ENCODE measurements at regions not wholly inside any gene's neighbourhood (a gene's known extent, or its start where the extent isn't known, plus 50 kb on each side); places are given as distances from the start of the nearest gene placed in this dataset.

- no peaks in the 10 kb centered on the region for H3K36me3 ChIP-seq (replicated peaks; ENCODE audit: insufficient read depth, low read depth)
- H3K27ac ChIP-seq: no peak overlapping the region
- no peaks in the 10 kb centered on the region for H3K9me3 ChIP-seq (ENCODE audit: low read depth)
- H3K79me2 ChIP-seq: no peaks in the 10 kb centered on the region
- H3K4me1 ChIP-seq (ENCODE audit: insufficient read depth): no peaks in the 10 kb centered on the region
- no peak for DNase-seq (ENCODE audit: low spot score)
- TF ChIP-seq EZH2phosphoT487 (IDR thresholded peaks at IDR 0.05; ENCODE audit: low read depth, severe bottlenecking, unreplicated experiment): no peak
- TF ChIP-seq, protein P1, sequence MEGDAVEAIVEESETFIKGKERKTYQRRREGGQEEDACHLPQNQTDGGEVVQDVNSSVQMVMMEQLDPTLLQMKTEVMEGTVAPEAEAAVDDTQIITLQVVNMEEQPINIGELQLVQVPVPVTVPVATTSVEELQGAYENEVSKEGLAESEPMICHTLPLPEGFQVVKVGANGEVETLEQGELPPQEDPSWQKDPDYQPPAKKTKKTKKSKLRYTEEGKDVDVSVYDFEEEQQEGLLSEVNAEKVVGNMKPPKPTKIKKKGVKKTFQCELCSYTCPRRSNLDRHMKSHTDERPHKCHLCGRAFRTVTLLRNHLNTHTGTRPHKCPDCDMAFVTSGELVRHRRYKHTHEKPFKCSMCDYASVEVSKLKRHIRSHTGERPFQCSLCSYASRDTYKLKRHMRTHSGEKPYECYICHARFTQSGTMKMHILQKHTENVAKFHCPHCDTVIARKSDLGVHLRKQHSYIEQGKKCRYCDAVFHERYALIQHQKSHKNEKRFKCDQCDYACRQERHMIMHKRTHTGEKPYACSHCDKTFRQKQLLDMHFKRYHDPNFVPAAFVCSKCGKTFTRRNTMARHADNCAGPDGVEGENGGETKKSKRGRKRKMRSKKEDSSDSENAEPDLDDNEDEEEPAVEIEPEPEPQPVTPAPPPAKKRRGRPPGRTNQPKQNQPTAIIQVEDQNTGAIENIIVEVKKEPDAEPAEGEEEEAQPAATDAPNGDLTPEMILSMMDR (IDR thresholded peaks at IDR 0.05; ENCODE audit: poor library complexity): no peak
- TF ChIP-seq EZH2 (IDR thresholded peaks at IDR 0.05; ENCODE audit: borderline replicate concordance): no peak
- no peaks in the 10 kb centered on the region for H3K9me2 ChIP-seq (replicated peaks; ENCODE audit: insufficient read depth)
- 82% methylated on average over 8 of the region's 8 CpGs for WGBS (ENCODE audit: low lambda C conversion rate, missing lambda C conversion rate)
- no peaks in the 10 kb centered on the region for H4K20me1 ChIP-seq (ENCODE audit: insufficient read depth, poor library complexity, severe bottlenecking)
- H2AFZ ChIP-seq: no peak overlapping the region
- H3K27me3 ChIP-seq: no peaks in the 10 kb centered on the region
- H3K4me3 ChIP-seq: no peak overlapping the region
- H3K4me2 ChIP-seq: no peak overlapping the region
Observed at GRCh38 chr1:221812905-221813597, 71.2 kb upstream of the DUSP10 start.

DNA sequence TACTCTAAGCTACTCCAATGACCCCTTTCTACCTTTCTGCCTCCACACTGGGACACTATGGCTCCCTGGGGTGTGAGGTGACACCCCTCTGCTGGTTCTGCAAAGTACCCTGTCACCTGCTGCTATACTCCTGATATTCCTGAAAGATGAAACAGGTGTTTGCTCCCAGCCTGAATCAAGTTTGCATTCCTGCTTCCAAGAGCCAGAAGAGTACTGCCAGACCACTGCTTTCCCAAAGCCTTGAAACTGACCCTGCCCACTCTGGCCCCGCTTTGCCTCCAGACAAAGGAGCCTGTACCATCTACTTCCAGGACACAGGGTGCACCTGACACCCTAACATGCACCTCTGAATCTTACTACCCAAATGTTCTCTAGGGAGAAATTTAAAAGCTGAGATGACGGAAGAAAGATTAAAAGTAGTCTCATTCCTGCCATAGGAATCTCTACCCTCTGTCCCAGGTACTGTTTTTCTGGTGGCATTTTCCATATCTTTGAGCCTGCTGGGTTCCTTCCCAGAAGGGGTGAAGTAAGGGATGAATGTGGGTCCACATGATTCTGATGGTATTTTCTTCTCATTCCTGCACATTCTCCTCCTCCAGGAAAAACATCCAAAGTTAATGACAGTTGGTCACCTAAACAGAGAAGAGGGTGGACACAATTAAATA lies 70.3 kb upstream of the DUSP10 start:
- Histone ChIP-seq H3K27me3 (no peaks in the 10 kb centered on the region), H3K9me3 (ENCODE audit: low read depth) (no peaks in the 10 kb centered on the region), H3K4me1 (ENCODE audit: insufficient read depth) (no peaks in the 10 kb centered on the region), H3K9me2 (replicated peaks; ENCODE audit: insufficient read depth) (no peaks in the 10 kb centered on the region), H3K4me3 (no peak overlapping the region), H3K36me3 (replicated peaks; ENCODE audit: insufficient read depth, low read depth) (no peaks in the 10 kb centered on the region), H3K27ac (no peak overlapping the region), H2AFZ (no peak overlapping the region), H3K79me2 (no peaks in the 10 kb centered on the region), H4K20me1 (ENCODE audit: insufficient read depth, poor library complexity, severe bottlenecking) (no peaks in the 10 kb centered on the region), H3K4me2 (no peak overlapping the region)
- TF ChIP-seq, protein P1 (IDR thresholded peaks at IDR 0.05; ENCODE audit: poor library complexity): no peak
- TF ChIP-seq EZH2 (IDR thresholded peaks at IDR 0.05; ENCODE audit: borderline replicate concordance) (no peak), EZH2phosphoT487 (IDR thresholded peaks at IDR 0.05; ENCODE audit: low read depth, severe bottlenecking, unreplicated experiment) (no peak)
- DNase-seq (ENCODE audit: low spot score): no peak
- 67% methylated on average over 2 of the region's 2 CpGs for WGBS (ENCODE audit: low lambda C conversion rate, missing lambda C conversion rate)

GRCh38 chr1:221810406-221810805 lies 68.5 kb upstream of the DUSP10 start:
- Histone ChIP-seq H3K27ac (no peak overlapping the region), H3K9me3 (ENCODE audit: low read depth) (no peaks in the 10 kb centered on the region), H3K4me2 (no peak overlapping the region), H3K4me1 (ENCODE audit: insufficient read depth) (no peaks in the 10 kb centered on the region), H3K27me3 (no peaks in the 10 kb centered on the region), H3K4me3 (no peak overlapping the region), H4K20me1 (ENCODE audit: insufficient read depth, poor library complexity, severe bottlenecking) (no peaks in the 10 kb centered on the region), H2AFZ (no peak overlapping the region), H3K36me3 (replicated peaks; ENCODE audit: insufficient read depth, low read depth) (no peaks in the 10 kb centered on the region), H3K9me2 (replicated peaks; ENCODE audit: insufficient read depth) (no peaks in the 10 kb centered on the region), H3K79me2 (no peaks in the 10 kb centered on the region)
- no peak for DNase-seq (ENCODE audit: low spot score)
- 96% methylated on average over 2 of the region's 2 CpGs for WGBS (ENCODE audit: low lambda C conversion rate, missing lambda C conversion rate)
- TF ChIP-seq, protein P1 (IDR thresholded peaks at IDR 0.05; ENCODE audit: poor library complexity): no peak
- TF ChIP-seq EZH2phosphoT487 (IDR thresholded peaks at IDR 0.05; ENCODE audit: low read depth, severe bottlenecking, unreplicated experiment) (no peak), EZH2 (IDR thresholded peaks at IDR 0.05; ENCODE audit: borderline replicate concordance) (no peak)

Data from hepatocyte (in vitro differentiated cells).